ENCODE measurements at regions not wholly inside any gene's neighbourhood (a gene's known extent, or its start where the extent isn't known, plus 50 kb on each side); places are given as distances from the start of the nearest gene placed in this dataset.

DNA sequence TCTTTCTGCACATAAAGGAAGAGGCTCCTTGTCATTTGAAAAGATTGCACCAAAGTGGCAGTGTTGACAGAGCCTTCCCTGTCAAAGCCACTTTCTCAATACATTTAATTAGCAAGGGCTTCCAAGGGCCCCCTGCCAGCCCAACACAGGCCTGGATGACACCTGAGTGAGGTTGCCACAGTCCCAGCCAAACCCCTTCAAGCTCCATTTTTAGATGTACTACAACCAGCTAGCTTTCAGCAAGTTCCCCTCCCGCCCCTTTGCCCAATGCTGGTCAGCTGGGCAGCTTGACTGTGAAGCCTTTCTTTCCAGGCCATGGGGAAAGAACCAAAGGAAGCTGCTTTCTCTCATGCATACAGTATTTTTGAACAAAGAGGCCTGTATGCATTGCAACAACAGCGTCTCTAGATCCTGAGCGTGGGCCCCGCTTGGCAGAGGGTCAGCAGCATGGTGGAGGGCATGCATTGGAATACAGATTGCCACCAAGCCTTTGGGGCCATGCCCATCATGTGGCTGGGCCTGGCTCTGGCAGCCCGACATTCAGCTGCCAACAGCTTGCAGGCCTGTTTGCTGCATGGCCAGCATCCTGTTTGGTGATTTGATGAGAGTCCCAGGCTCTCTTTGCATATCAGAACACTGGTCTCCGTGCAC, 261.1 kb upstream of the GATB start:
- no peak overlapping the region for H3K4me3 ChIP-seq (ENCODE audit: low read length)
- TF ChIP-seq CTCF (IDR thresholded peaks at IDR 0.05; ENCODE audit: insufficient read depth, low read depth, low read length, missing control alignments): no peak
- no peak for DNase-seq (ENCODE audit: low read depth)

- no peak for DNase-seq (ENCODE audit: low read depth)
- no peak overlapping the region for H3K4me3 ChIP-seq (ENCODE audit: low read length)
- TF ChIP-seq CTCF (IDR thresholded peaks at IDR 0.05; ENCODE audit: insufficient read depth, low read depth, low read length, missing control alignments): no peak
Observed at GRCh38 chr4:152020073-152020472, 259.3 kb upstream of the GATB start.

GRCh38 chr4:152016303-152016620, 255.5 kb upstream of the GATB start:
- H3K4me3 ChIP-seq (ENCODE audit: low read length): no peak overlapping the region
- DNase-seq (ENCODE audit: low read depth): no peak
- TF ChIP-seq CTCF (IDR thresholded peaks at IDR 0.05; ENCODE audit: insufficient read depth, low read depth, low read length, missing control alignments): no peak

GRCh38 chr4:152015597-152016302, 254.9 kb upstream of the GATB start:
- H3K4me3 ChIP-seq (ENCODE audit: low read length): no peak overlapping the region
- no peak for DNase-seq (ENCODE audit: low read depth)
- TF ChIP-seq CTCF (IDR thresholded peaks at IDR 0.05; ENCODE audit: insufficient read depth, low read depth, low read length, missing control alignments): no peak

- no peak for TF ChIP-seq CTCF (IDR thresholded peaks at IDR 0.05; ENCODE audit: insufficient read depth, low read depth, low read length, missing control alignments)
- no peak for DNase-seq (ENCODE audit: low read depth)
- H3K4me3 ChIP-seq (ENCODE audit: low read length): no peak overlapping the region
Observed at GRCh38 chr4:152014280-152014679, 253.5 kb upstream of the GATB start.

- H3K4me3 ChIP-seq (ENCODE audit: low read length): no peak overlapping the region
- no peak for DNase-seq (ENCODE audit: low read depth)
- TF ChIP-seq CTCF (IDR thresholded peaks at IDR 0.05; ENCODE audit: insufficient read depth, low read depth, low read length, missing control alignments): no peak
Observed at GRCh38 chr4:152011469-152011868, 250.7 kb upstream of the GATB start.

DNA sequence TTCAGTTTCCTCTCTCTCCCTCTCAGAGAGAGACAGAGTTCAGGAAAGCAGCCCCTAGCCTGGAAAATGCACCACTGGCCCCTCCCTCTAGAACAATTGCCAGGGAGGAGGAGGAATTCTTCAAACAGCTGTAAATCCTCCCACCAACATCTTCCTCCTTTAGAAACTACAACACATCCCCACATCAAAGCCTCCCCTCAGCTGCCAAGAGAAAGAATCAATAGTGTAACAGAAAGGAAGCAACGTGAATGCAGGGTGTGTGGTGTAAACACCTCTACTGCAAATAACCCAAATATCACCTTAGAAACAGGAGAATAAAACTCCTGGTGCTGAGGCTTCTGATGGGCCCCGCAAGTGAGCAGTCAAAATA, 249.9 kb upstream of the GATB start:
- TF ChIP-seq CTCF (IDR thresholded peaks at IDR 0.05; ENCODE audit: insufficient read depth, low read depth, low read length, missing control alignments): no peak
- DNase-seq (ENCODE audit: low read depth): no peak
- no peak overlapping the region for H3K4me3 ChIP-seq (ENCODE audit: low read length)

Data from epithelial cell of esophagus (primary cell).